Osteoblast (primary cell): ENCODE measurements at regions not wholly inside any gene's neighbourhood (a gene's known extent, or its start where the extent isn't known, plus 50 kb on each side); places are given as distances from the start of the nearest gene placed in this dataset.
A peak's percentile ranks its signal among the peaks of the same experiment; 100 is the strongest.

Source experiments
- DNase-seq: peaks from one replicate; pipeline ENCODE4 v3.0.0; 2011; ENCODE audit warnings: low spot score, mixed read lengths; ENCODE audit not compliant: insufficient read length; ENCODE audit errors: missing footprints
- H2AFZ ChIP-seq: 2 replicates; pipeline ENCODE4 v1.6.0; 2011; ENCODE audit warnings: mild to moderate bottlenecking, low read length
- H3K27ac ChIP-seq: 2 replicates; pipeline ENCODE4 v1.5.1; 2011; ENCODE audit warnings: mild to moderate bottlenecking, low read depth, low read length, moderate library complexity
- H3K27me3 ChIP-seq: 2 replicates; pipeline ENCODE4 v1.6.0; 2012; ENCODE audit warnings: mild to moderate bottlenecking, control low read depth, inconsistent platforms, low read length, moderate library complexity; ENCODE audit not compliant: insufficient read depth
- H3K36me3 ChIP-seq: 2 replicates; pipeline ENCODE4 v1.5.1; 2011; ENCODE audit warnings: mild to moderate bottlenecking, low read length, control low read depth, moderate library complexity; ENCODE audit not compliant: insufficient read depth
- H3K4me1 ChIP-seq: 2 replicates; pipeline ENCODE4 v1.5.1; 2011; ENCODE audit warnings: mild to moderate bottlenecking, low read length, control low read depth, moderate library complexity; ENCODE audit not compliant: insufficient read depth
- H3K4me2 ChIP-seq: 2 replicates; pipeline ENCODE4 v1.6.0; 2011; ENCODE audit warnings: mild to moderate bottlenecking, low read length; ENCODE audit not compliant: insufficient read depth
- H3K4me3 ChIP-seq: fragments of 200-600 bp; sonication (generic); 3 replicates; pipeline ENCODE4 v1.5.1; 2012; ENCODE audit warnings: mild to moderate bottlenecking, low read length, inconsistent platforms; ENCODE audit not compliant: insufficient read depth
- H3K79me2 ChIP-seq: 2 replicates; pipeline ENCODE4 v1.6.0; 2012; ENCODE audit warnings: mild to moderate bottlenecking, low read length, control low read depth, inconsistent platforms; ENCODE audit not compliant: insufficient read depth
- H3K9me3 ChIP-seq: 2 replicates; pipeline ENCODE4 v1.5.1; 2011; ENCODE audit warnings: low read depth, low read length, control low read depth
- H4K20me1 ChIP-seq: 2 replicates; pipeline ENCODE4 v1.6.0; 2012; ENCODE audit warnings: mild to moderate bottlenecking, low read length, control low read depth; ENCODE audit not compliant: insufficient read depth
- TF ChIP-seq, protein P1 (sequence below): IDR thresholded peaks from 2 replicates; pipeline ENCODE4 v1.5.1; 2011; ENCODE audit warnings: mild to moderate bottlenecking, low read depth, low read length, moderate library complexity; ENCODE audit errors: extremely low read depth

DNA sequence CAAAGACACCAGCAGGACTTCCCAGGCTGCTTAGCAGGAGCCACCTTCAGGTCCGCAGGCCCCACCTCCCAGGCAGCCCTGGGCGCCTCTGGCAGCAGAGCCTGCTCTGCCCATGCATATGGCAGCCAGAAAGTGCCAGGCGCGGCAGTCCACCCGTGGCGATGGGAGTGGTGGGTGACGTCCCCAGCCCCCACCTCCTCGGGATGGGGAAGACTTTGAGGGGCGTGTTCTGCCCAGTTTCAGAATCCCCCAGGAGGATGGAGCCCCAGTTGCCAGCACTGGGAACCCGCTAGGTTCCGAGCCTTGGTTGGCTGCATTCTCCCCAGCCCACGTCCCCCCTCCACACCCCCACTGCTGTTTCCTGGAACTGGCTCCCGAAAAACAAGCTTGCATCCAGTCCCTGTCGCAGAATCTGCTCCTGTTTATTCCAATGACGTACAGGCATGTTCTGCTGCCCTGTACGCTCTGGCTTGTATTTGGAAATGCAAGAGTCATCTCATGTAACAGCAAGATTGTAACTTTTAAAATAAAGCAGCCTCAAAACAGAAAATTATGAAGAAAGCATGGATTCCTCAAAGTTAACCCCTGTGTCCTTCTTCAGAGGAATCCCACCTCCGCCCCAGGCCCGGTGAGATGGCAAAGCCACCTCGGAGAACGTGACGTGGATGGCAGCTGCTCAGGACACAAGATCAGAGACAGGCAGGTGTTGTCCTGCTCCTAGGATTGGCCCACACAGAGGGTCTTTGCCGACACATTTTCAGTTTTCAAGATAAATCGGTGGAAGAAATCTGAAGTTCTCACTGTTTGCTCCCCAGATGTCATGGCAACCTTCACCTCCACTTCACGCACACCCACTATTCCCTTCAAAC lies 87.8 kb upstream of the PPP2R2D start:
- H4K20me1 ChIP-seq: no peaks in the 10 kb centered on the region
- H3K27ac ChIP-seq: no peak overlapping the region
- H3K9me3 ChIP-seq: no peaks in the 10 kb centered on the region
- no peaks in the 10 kb centered on the region for H3K79me2 ChIP-seq
- no peak overlapping the region for H2AFZ ChIP-seq
- TF ChIP-seq, protein P1, sequence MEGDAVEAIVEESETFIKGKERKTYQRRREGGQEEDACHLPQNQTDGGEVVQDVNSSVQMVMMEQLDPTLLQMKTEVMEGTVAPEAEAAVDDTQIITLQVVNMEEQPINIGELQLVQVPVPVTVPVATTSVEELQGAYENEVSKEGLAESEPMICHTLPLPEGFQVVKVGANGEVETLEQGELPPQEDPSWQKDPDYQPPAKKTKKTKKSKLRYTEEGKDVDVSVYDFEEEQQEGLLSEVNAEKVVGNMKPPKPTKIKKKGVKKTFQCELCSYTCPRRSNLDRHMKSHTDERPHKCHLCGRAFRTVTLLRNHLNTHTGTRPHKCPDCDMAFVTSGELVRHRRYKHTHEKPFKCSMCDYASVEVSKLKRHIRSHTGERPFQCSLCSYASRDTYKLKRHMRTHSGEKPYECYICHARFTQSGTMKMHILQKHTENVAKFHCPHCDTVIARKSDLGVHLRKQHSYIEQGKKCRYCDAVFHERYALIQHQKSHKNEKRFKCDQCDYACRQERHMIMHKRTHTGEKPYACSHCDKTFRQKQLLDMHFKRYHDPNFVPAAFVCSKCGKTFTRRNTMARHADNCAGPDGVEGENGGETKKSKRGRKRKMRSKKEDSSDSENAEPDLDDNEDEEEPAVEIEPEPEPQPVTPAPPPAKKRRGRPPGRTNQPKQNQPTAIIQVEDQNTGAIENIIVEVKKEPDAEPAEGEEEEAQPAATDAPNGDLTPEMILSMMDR: no peak
- H3K4me3 ChIP-seq: no peak overlapping the region
- H3K36me3 ChIP-seq: no peaks in the 10 kb centered on the region
- DNase-seq: no peak
- H3K4me1 ChIP-seq: no peaks in the 10 kb centered on the region
- H3K4me2 ChIP-seq: no peak overlapping the region
- H3K27me3 ChIP-seq: no peaks in the 10 kb centered on the region

DNA sequence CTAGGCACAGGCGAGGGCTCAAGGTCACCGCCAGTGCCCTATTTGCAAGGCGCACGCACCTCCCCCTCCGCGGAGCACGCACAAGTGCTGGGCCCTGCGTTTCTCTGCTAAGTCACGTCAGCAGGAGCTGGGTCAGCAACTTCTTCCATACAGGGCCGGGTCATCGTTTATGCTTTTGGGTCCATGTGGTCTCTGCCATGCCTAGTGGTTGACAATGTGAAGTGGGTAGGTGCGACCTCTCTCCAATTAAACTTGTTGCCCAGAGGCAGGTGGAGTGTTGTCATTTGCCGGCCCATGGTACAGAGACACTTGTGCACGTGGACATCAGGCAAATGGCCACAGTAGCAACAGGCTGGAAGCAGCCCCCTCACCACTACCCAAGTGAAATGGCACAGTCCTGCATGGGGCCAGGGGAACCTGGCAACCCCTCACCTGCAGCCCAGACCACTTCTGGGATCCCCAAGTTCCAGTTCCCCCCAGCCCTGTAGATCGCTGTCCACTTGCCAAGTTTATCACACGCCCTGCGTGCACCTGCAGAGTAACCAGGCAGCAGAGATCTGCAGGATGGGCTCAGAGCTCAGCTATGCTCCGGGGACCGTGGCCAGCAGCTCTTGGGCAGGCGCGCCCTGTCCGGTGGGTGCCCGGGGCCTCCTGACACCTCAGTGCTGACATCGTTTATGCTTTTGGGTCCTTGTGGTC lies 86.1 kb upstream of the PPP2R2D start:
- H3K4me2 ChIP-seq: no peak overlapping the region
- no peak overlapping the region for H3K4me3 ChIP-seq
- TF ChIP-seq, protein P1: no peak
- no peaks in the 10 kb centered on the region for H3K4me1 ChIP-seq
- H3K27ac ChIP-seq: no peak overlapping the region
- H2AFZ ChIP-seq: no peak overlapping the region
- DNase-seq: peak; percentile 34
- H4K20me1 ChIP-seq: no peaks in the 10 kb centered on the region
- no peaks in the 10 kb centered on the region for H3K9me3 ChIP-seq
- no peaks in the 10 kb centered on the region for H3K79me2 ChIP-seq
- H3K36me3 ChIP-seq: no peaks in the 10 kb centered on the region
- H3K27me3 ChIP-seq: no peaks in the 10 kb centered on the region

DNA sequence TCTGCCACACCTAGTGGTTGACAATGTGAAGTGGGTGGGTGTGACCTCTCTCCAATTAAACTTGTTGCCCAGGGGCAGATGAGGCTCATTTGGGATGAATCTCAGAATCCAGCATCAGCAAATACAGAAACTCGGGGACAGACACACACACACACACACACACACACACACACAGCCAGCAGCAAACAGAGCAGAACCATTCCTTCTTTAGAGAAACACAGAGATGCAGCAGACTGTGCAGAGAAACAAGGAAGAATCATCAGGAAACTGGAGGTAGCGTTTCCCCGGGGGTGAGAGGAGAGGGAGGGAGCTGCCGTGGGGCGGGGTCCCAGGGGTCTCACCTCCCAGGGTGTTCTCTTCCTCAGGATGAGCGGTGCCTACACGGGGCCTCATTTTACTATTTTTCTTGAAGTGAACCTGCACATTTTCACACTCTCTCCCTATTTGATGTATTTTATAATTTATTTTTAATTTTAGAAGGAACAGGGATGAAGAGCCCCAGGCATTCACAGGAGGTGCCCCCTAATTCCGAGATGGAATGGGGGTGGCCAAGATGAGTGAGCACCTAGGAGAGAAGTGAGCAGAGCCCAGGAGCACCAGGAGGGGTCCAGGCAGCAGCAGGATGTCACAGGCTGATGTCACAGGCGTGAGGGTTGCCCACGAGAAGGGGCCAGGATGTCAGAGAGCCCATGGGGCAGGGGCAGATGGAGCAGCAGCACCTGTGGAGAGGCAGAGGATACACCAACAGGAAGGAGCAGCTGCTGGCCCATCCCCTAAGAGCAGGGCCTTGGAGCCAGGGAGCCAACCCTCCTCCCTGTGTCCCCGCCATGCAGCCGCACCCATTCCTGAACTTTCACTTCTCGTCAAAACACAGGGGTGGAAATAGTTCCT lies 85.3 kb upstream of the PPP2R2D start:
- Histone ChIP-seq H3K4me2 (no peak overlapping the region), H4K20me1 (no peaks in the 10 kb centered on the region), H3K27me3 (no peaks in the 10 kb centered on the region), H3K9me3 (no peaks in the 10 kb centered on the region), H3K27ac (no peak overlapping the region), H3K79me2 (no peaks in the 10 kb centered on the region), H3K4me3 (no peak overlapping the region), H3K4me1 (no peaks in the 10 kb centered on the region), H3K36me3 (no peaks in the 10 kb centered on the region), H2AFZ (no peak overlapping the region)
- peak; percentile 27 for DNase-seq
- TF ChIP-seq, protein P1: no peak
